HT-29 (cell line): ENCODE measurements at regions not wholly inside any gene's neighbourhood (a gene's known extent, or its start where the extent isn't known, plus 50 kb on each side); places are given as distances from the start of the nearest gene placed in this dataset.
"Not testable (repeated sequence)": the region's sequence is repeated elsewhere in the genome, so short reads cannot be mapped to it uniquely, and the experiment has no call there.

Experiments
- DNase-seq: peaks from one replicate; pipeline ENCODE4 v3.0.0-alpha.2; 2015; ENCODE audit warnings: low spot score

DNA sequence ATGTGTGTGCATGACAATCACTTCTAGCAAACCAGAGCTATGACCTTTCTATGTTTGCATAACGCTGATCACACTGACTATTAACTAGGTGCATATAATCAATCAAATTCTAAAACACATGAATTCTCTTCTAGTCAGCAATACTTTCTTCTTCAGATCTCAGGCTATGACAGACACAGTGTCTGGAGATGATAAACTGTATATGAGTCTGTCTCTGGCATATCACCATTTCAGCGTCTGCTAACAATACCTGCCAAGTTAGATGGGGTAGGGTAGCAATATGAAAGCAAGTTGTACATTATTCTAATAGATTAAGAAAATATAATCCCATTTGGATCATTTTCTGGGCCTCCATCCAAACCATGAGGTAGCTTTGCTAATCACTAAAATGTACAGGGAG, 354.2 kb upstream of the EPHA4 start:
- DNase-seq = no peak

DNA sequence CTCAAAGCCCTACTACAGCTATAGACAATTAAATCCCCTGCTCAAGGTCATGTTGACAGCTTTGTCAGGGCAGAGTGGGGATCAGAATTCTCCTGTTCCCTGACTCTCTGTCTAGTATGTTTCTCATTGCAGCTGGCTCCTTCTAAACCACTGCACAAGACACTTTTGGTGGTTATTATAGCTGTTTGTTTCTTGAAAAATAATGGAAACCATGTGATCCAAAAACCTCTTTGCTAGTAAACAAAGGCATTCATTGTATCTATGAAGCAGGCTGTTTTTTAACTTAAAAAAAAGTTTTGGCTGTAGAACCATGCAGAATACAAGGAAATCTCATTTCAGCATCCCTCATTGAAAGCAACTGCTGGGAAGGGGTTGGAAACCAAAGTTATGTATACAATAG, 352.5 kb upstream of the EPHA4 start:
- no peak for DNase-seq

DNA sequence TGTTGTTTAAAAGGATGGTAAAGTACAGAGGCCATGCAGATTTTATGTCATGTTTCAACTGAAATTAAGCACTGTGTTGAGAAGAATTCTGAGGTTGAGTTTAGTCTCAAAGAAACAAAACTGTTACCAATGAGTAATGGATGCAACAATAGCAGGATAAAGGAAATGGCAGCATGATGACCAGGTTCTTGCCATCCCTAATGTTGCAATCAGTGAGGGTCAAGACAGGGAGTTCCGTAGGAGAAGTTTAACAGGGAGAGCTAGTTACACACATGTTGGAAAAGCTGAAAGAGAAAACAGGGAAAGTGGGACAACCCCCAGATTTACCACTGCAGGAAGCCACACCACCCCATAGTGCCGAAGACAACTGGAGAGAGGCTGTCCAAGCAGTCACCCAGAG, 343.8 kb upstream of the EPHA4 start:
- no peak for DNase-seq

DNA sequence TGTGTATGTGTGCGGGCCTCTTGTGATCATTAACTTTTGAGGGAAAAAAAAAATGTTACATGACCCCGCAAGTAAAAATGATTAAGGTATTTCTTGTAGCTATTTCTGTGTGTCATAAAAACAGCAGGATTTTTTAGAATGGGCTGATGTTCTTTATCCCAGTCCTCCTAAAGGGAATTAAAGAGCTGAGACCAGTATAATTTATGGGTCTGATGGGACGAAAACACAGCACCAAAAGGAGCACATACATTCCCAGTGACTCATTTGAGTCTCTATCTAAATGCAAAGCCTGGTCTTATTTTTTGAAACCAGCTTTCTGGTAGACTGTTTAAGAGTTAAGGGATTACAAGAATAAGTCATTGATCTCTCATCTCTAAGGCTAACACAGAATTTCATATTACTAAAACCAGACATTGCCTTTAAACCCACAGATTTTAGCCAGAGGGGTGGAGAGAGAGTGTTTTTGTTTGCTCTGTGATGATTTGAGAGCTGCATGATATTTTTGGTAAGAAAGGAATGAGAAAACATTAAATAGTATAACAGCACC, 342.3 kb upstream of the EPHA4 start:
- no peak for DNase-seq

DNA sequence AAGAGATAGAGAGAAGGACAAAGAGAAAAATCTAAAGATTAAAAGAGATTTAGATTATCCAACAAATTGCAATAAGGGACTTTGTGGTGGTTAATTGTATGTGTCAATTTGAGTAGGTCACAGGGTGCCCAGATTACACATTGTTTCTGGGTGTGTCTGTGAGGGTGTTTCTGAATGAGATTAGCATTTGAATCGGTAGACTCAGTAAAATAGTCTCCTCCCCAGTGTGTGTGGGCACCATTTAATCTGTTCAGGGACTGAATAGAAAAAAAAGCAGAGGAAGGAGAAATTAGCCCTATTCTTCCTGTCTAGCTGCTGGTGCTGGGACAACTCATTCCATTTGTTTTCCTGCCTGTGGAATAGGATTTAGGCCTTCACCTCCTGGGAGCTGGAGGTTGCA, 339.8 kb upstream of the EPHA4 start:
- no peak for DNase-seq

DNA sequence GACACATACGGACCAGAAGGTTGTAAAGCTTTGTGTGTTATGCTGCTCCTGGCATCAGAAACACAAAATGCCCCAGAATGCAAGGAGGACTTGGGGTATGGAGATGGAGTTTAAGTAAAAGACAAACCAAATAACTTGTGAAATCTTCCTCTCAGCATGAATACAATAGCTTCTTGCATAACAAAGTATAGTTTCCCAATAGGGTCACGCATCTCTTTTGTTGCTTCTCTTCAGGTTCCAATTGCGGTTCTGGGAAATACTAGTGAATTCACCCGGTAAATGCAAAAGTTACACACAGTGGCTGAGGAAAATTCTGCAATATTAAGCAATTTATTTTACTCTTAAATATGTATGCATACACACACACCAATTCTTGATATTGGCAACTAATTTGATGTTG, 339.2 kb upstream of the EPHA4 start:
- no peak for DNase-seq

DNA sequence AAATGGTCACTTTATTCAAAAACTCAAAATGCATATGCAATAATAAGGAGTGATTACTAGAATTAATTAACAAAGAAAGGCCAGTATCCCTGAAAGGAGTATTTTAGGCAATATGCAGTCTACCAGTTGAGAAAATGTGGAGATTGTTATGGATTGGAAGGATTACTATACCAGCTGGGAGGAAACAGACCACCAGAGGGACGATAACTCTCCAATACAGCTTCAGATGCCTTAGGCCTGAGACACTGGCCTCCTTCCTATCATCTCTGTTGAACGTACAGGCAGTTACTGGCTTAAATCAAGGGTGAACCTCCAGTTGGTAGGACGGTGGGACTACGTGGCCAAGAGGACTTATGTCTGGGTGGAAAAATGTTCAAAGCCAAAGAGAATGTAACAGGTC, 336.4 kb upstream of the EPHA4 start:
- DNase-seq = no peak

DNA sequence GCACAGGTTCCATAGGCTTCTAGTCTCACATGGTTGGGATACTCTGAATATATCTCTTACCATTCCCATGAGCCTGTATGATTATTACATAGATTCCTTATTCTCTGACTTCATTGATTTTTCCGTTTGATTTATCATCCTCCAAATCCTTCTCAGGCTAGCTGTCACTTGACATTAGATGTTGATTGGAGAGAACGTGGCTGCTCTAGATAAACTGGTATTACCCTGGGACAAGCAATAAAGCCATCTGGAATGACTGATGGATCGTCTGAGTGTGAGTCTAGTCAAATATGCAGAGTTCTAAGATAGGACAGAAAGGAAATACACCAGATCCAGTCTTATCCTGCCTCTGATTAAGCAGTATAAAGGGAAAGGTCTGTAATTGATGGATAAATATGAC, 325.6 kb upstream of the EPHA4 start:
- no peak for DNase-seq

DNA sequence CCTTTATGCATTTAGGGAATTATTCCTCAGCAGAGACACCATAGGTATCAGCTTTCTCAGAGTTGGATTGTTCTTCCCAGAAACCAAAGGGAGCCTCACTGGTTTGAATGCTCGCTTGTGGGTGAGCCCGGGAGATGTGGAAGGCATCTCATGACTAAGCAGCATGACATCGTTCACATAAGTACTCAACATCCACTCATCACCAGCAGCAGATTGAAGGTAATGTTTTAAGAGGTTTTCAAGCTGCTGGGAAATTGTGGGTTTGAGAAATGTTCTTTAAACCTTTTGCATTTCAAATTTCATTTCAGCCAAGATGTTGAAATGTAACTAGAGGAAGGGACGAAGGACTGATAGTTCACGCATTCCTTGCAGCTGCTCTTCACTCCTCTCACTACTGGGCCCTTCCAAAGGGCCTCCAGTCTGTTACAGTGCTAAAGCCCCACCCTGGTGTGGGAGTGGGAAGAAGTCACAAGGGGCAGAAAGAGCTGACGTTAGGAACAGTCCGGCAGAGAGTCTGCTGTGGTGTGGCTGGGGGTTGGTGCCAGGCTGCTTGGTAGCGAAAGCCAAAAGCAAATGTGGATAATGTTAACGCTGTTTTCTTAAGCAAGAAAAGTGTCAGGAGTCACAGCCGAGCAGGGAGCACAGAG, 324.5 kb upstream of the EPHA4 start:
- DNase-seq = no peak

DNA sequence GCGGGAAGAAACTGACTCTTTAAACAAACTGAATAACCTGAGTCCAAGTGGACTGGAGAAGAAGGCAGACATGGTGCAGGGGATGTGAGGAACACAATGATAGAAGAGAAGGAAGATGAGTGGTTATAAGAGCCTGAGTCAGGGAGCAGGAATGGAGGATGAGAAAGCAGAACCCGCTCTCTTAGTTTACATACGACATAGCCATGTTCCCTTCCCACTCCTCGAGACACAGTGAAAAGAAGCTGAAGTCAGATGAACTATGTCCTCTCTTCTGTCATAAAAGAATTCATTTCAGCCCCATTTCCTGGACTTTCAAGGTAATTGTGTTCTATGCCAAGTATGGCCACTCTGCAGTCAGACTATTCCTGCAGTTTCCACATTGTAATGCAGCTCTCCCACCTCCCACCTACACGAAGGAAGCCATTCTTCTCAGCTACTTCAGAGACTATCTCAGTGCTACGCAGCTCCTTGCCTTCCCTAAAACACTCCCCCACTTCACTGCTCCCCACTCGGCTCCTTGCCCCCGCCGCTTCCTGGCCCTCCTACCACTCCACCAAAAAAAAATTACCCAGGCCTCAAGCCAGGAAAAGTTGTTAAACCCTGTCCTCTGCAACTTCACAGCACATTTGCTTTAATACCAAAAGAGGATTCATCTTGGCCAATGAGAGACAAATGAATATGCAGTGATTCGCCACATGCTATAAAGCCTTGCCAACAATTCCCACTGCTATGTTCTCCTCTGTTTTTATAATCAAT, 323.4 kb upstream of the EPHA4 start:
- no peak for DNase-seq

DNA sequence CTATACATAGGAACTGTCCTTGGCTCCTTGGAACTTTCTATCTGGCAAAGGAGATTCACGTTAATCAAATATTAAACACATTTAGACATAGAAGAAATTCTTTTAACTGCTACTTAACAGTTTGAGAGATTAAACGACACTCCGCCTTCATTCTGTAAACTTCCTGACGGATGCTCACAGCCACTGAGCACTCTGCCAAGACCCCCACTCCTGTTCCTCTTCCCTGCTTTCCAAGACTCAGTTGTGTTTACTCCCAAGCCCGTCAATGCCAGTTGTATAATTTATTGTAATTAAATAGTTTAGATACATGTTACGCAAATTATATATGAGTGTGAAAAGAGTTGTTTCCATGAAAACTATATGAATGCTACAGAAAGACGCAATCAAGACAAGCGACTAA, 321.4 kb upstream of the EPHA4 start:
- no peak for DNase-seq

DNA sequence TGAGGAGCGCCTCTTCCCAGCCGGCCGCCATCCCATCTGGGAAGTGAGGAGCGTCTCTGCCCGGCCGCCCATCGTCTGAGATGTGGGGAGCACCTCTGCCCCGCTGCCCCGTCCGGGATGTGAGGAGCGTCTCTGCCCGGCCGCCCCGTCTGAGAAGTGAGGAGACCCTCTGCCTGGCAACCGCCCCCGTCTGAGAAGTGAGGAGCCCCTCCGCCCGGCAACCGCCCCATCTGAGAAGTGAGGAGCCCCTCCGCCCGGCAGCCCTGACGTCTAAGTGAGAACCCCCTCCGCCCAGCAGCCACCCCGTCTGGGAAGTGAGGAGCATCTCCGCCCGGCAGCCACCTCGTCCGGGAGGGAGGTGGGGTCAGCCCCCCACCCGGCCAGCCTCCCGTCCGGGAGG, 319.9 kb upstream of the EPHA4 start:
- not testable (repeated sequence) for DNase-seq

DNA sequence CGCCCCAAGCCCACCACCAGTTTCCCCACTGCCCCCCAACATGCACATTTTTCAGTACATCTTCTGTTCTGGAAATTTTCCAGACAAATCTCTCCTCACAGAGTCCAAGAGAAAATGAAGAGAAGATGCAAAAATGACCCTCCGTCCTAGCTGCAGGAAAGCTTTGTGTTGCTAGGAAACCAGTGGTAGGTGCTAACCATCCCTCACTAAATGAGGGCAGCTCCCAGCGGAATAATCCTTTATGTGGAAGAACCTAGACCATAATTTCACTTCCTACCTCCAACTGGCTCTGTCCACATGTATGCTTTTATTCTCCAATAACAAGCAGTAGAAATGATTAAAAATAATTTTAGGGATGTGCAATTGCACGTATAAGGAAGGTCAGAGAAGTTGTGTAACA, 311.9 kb upstream of the EPHA4 start:
- DNase-seq = no peak

DNA sequence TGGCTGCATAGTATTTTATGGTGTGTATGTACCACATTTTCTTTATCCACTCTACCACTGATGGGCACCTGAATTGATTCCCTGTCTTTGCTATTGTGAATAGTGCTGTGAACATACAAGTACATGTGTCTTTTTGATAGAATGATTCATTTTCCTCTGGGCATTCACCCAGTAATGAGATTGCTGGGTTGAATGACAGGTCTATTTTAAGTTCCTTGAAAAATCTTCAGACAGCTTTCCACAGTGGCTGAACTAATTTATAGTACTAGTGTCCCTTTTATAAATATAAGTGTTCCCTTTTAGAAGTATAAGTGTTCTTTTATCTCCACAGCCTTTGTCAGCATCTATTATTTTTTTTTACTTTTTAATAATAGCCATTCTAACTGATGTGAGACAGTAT, 303.9 kb upstream of the EPHA4 start:
- DNase-seq = no peak

DNA sequence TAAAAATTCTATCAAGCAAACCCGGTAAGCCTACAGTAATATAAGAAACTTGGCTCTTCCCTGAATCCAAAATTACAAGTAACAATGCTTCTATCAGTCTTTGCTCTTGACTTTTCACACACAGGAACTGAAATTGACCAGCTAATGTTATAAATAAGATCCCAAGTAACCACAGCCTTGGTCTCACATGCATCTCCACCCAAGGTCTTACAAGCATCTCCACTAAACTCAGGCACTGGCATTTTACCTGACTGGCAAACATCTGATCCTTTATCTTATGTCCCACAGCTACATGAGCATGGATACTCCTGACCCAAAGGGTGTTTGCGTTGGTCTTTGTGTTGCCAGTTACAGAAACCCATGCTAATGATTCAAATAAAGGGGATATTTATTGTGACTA, 302.3 kb upstream of the EPHA4 start:
- no peak for DNase-seq

DNA sequence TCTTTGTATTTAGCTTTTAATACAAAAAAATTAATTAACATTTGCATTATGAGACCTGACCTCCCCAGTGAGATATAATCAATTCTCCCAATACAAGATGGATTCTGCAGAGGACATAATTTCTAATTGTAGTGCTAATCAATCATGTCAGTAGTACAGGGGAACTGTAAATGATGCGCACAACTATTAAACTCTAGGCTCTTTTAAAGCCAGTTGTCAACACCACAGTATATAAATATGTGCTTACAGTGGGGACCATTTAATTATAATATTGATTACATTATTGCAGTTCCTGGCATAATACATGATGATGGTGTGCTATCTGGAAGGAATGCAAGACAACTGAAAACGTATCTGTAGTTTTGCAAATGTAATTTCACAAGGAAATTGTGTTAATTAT, 285.6 kb upstream of the EPHA4 start:
- DNase-seq = no peak

DNA sequence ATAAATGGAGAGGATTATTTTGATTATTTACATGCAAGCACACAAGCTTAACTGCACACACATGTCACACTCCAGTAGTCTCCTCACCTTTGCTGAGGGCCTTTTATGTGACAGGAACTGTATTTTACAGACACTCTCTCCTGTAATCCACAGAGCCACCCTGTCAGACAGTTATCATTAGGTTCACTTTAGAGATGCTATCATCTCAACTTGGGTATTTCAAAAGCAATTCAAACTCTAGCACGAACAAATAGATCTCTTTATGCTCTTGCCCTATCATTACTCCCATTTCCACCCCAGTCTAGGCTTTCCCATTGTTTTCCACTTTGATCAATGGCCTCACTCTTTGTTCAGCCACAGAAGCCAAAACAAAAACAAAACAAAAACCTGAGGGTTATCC, 281.2 kb upstream of the EPHA4 start:
- no peak for DNase-seq

DNA sequence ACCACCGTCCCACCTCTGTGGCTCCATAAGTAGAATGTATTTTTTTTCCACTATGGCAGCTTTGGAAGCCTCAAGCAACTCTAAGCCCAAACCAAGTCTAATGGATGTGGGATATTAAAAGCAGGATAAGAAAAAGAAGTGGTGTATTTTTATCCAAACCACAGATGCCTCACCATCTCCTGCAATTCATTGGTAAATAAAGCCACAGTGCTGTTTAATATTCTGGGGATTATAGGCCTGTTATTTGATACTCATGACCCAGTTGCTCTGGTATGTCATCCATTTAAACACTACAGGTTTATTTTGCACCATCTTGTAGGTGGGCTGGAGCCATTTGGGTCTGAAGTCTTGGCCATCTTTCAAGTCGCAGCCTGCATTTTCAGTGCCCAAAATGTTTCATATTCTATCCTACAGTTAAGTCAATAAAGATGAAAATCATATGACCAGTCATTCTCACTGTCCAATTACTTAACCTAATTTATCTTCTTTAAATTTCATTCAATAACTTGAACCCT, 279.5 kb upstream of the EPHA4 start:
- DNase-seq = no peak

DNA sequence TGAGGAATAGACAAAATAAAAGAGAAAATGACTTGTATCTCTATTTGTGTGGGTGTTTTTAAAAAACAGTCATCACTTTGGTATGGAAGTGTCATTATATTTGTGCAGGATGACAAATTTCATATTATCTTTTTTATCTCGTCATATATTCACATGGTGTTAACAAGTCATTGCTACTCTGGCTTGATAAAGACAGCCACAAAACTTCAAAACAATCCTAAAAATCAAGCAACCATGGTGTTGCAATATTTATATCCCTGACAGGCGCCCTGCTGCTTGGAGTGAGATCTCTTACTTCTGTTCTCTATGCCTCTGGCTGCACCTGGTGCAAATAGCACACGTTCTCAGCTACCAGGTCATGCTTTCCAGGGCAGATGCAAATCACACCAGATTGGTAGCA, 278.0 kb upstream of the EPHA4 start:
- no peak for DNase-seq

DNA sequence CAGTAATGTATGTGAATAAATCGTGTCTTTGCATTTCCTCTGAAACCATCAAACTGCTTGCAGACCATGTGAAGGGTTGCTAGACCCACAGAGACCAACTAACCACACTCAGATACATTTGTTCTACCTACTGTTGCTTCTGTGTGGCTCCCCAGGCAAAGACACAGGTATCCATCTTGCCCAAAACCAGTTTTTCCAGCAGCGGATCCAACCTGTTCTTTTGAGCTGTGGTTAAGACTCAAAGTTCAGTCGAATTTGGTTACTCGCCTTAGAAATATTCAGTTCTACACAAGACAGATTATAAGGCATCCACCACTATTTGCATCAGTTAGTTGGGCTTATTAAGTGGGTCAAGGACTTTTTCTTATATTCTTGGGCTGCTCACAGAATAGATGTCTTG, 276.2 kb upstream of the EPHA4 start:
- DNase-seq = no peak

DNA sequence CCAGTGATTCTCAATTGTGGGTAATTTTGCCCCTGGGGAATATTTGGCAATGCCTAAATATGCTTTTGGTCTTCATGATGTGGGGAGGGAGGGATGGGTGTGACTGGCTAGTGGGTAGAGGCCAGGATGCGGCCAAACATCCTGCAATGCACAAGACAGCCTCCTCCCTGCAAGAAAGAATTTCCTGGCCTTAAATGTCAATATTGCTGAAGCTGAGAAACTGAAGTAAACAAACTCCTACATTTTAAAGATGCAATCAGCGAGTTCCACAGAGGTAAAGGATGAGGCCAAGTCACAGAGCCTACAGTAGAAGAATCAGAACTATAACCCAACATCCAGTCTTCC, 272.9 kb upstream of the EPHA4 start:
- DNase-seq = no peak

DNA sequence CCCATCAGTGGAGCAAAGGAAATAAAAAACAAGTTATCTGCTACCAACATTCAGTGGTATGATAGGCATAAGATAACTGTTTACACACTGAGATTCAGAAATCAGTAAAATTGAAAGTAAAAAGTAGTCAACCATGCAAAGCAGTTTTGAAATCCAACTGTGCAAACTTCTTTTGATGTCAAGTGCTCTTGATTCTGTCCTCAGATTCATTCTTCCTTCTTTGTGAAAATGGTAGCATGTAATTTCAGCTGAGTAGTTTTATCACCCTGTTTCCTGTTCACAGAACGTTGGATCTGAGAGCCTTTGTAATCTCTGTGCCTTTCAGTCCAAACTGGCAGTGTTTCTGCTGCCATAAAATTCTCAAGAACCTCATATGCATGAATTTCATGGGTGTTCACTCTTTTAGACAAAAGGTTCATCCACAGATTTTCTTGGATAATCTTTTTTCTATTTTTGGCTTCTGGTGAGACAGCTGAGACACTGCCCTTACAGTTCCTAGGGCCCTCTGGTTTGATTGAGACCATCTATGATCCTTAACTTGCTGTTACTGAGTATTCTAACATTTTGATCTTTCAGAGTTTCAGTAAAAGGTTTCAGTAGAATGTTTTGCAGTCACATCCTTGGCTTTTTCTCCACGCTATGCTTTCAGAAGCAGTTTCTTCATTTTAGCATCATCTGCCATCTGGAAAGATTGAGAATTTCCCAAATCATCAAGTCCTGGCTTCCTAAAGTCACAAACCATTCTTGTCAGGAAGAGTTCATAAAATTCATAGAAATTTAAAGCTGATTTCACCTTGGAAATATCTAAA, 272.3 kb upstream of the EPHA4 start:
- DNase-seq = no peak

DNA sequence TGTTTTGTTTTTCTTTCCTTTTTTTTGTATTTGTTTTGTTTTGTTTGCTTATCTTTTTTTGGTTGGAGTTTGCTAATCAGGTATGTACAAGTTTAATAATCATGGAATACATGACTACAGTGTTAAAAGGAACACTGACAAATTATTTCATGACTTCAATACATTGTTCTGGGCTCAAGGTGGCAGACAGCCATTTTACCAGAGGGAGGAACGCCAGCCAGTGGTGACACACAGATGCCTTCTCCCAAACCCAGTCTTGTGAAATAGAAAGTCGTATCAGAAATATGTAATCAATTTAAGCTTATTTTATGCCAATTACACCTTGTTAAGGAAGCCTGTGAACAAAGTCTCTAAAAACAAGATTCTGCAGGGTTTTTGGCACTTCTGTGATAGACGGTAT, 264.0 kb upstream of the EPHA4 start:
- DNase-seq = no peak
